Mesenchymal stem cell (in vitro differentiated cells and primary cell): ENCODE measurements at regions not wholly inside any gene's neighbourhood (a gene's known extent, or its start where the extent isn't known, plus 50 kb on each side); places are given as distances from the start of the nearest gene placed in this dataset.

Experiments
- DNase-seq: peaks from one replicate; pipeline ENCODE4 v3.0.0-alpha.2; 2013
- H2AFZ ChIP-seq: one replicate; pipeline ENCODE4 v1.6.1; 2013; ENCODE audit warnings: low read depth, mild to moderate bottlenecking, control low read depth, inconsistent platforms, low read length, moderate library complexity
- H2AK5ac ChIP-seq: 2 replicates; pipeline ENCODE4 v1.6.1; 2013; ENCODE audit warnings: low read length, moderate library complexity, mild to moderate bottlenecking, inconsistent platforms; ENCODE audit not compliant: severe bottlenecking
- H2BK120ac ChIP-seq: one replicate; pipeline ENCODE4 v1.6.1; 2013; ENCODE audit warnings: low read depth, mild to moderate bottlenecking, inconsistent platforms, low read length, moderate library complexity
- H2BK12ac ChIP-seq, 2 experiments: one replicate each; pipeline ENCODE4 v1.6.1; 2013; ENCODE audit warnings: inconsistent platforms in 2 of 2, low read length in 2 of 2, mild to moderate bottlenecking in 2 of 2, moderate library complexity in 2 of 2, control low read depth in 1 of 2
- H2BK15ac ChIP-seq: one replicate; pipeline ENCODE4 v1.6.1; 2013; ENCODE audit warnings: mild to moderate bottlenecking, low read depth, inconsistent platforms; ENCODE audit not compliant: poor library complexity, severe bottlenecking
- H2BK5ac ChIP-seq: 2 replicates; pipeline ENCODE4 v1.6.1; 2013; ENCODE audit warnings: low read depth, mild to moderate bottlenecking, low read length, control low read depth, inconsistent platforms; ENCODE audit not compliant: poor library complexity, severe bottlenecking
- H3K14ac ChIP-seq, 2 experiments: one replicate each; pipeline ENCODE4 v1.6.1; 2013; ENCODE audit warnings: inconsistent platforms in 2 of 2, low read length in 2 of 2, control low read depth in 1 of 2, mild to moderate bottlenecking in 1 of 2, moderate library complexity in 1 of 2
- H3K18ac ChIP-seq, 2 experiments: one replicate each; pipeline ENCODE4 v1.6.1; 2013; ENCODE audit warnings: inconsistent platforms in 2 of 2, low read length in 2 of 2, control low read depth in 1 of 2, low read depth in 1 of 2, mild to moderate bottlenecking in 1 of 2
- H3K23ac ChIP-seq, 2 experiments: one replicate each; pipeline ENCODE4 v1.6.1; 2013; ENCODE audit warnings: inconsistent platforms in 2 of 2, low read length in 2 of 2, mild to moderate bottlenecking in 2 of 2, moderate library complexity in 2 of 2, control low read depth in 1 of 2
- H3K27ac ChIP-seq: 2 replicates; pipeline ENCODE4 v1.5.1; 2013; ENCODE audit warnings: mild to moderate bottlenecking, moderate library complexity, low read length, control low read depth, inconsistent platforms; ENCODE audit not compliant: poor library complexity, severe bottlenecking
- H3K27me3 ChIP-seq, 2 experiments: 2 replicates each; pipeline versions ENCODE4 v1.6.1 to v1.7.0; 2013; ENCODE audit warnings: low read length in 2 of 2, mild to moderate bottlenecking in 2 of 2, moderate library complexity in 2 of 2, control low read depth in 1 of 2, inconsistent platforms in 1 of 2; ENCODE audit not compliant: control insufficient read depth in 1 of 2, insufficient read depth in 1 of 2
- H3K36me3 ChIP-seq, 2 experiments: 2 replicates each; pipeline versions ENCODE4 v1.6.1 to v1.7.0; 2013; ENCODE audit warnings: low read length in 2 of 2, control low read depth in 1 of 2, inconsistent platforms in 1 of 2, low read depth in 1 of 2, mild to moderate bottlenecking in 1 of 2; ENCODE audit not compliant: insufficient read depth in 2 of 2, control insufficient read depth in 1 of 2
- H3K4ac ChIP-seq, 2 experiments: one replicate each; pipeline ENCODE4 v1.6.1; 2013; ENCODE audit warnings: inconsistent platforms in 2 of 2, low read length in 2 of 2, mild to moderate bottlenecking in 2 of 2, moderate library complexity in 2 of 2, control low read depth in 1 of 2, low read depth in 1 of 2
- H3K4me1 ChIP-seq: 2 replicates; pipeline ENCODE4 v1.6.1; 2013; ENCODE audit warnings: low read depth, low read length, control low read depth; ENCODE audit not compliant: control insufficient read depth, insufficient read depth
- H3K4me2 ChIP-seq: 2 replicates; pipeline ENCODE4 v1.6.1; 2013; ENCODE audit warnings: low read length, mild to moderate bottlenecking, inconsistent platforms; ENCODE audit not compliant: poor library complexity, severe bottlenecking
- H3K4me3 ChIP-seq, 2 experiments: 2 replicates each; pipeline versions ENCODE4 v1.5.1 to v1.7.0; 2013; ENCODE audit warnings: low read length in 2 of 2, mild to moderate bottlenecking in 2 of 2, control low read depth in 1 of 2, low read depth in 1 of 2; ENCODE audit not compliant: insufficient read depth in 1 of 2
- H3K79me1 ChIP-seq: replicated peaks from 2 replicates; pipeline ENCODE4 v1.6.1; 2013; ENCODE audit warnings: mild to moderate bottlenecking, control low read depth, low read length, inconsistent platforms; ENCODE audit not compliant: poor library complexity, severe bottlenecking
- H3K9ac ChIP-seq: 2 replicates; pipeline ENCODE4 v1.7.0; 2013; ENCODE audit warnings: mild to moderate bottlenecking, low read length, moderate library complexity
- H3K9me3 ChIP-seq: 2 replicates; pipeline ENCODE4 v1.7.0; 2013; ENCODE audit warnings: mild to moderate bottlenecking, low read length; ENCODE audit not compliant: control insufficient read depth
- H4K8ac ChIP-seq: one replicate; pipeline ENCODE4 v1.6.1; 2013; ENCODE audit warnings: inconsistent platforms, mild to moderate bottlenecking, low read length, moderate library complexity
- H4K91ac ChIP-seq: one replicate; pipeline ENCODE4 v1.6.1; 2013; ENCODE audit warnings: mild to moderate bottlenecking, low read length, inconsistent platforms
- WGBS: methylation state at CpG from one replicate; pipeline ENCODE4 v1.1.7; 2013; ENCODE audit warnings: mixed read lengths; 5-methylcytosine and 5-hydroxymethylcytosine counted together

DNA sequence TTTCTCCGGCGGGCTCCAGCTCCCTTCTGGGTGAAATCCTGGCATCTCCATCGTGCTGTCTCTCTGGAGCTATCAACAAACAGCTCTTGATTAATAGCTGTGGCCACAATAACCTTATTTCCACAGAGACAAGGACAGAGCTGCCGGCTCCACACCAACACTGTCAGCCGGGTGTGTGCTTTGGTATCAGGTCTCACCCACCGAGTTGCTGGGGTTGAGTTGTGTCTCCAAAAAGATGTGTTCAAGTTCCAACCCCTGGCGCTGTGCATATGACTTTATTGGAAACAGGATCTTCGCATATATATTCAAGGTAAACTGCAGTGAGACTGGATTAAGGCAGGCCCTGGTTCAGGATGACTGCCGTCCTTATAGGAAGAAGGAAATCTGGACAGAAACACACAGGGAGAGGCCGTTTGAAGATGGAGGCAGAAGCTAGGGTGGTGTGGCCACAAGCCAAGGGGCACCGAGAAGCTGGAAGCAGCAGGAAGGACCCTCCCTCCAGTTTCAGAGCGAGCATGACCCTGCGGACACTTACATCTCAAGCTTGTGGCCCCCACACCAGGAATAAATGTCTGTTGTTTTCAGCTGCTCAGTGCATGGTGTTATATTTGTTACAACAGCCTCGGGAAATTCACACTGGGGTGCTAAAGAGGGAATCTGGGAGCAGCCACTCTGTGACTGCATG is 88.4 kb upstream of the TMPRSS2 start:
- 83% methylated on average over 14 of the region's 14 CpGs for WGBS
- peaks cover 25 to 73% of the 10 kb centered on the region in 2 experiments for H3K27me3 ChIP-seq
- H4K91ac ChIP-seq, result no peak overlapping the region
- no peak overlapping the region for H3K18ac ChIP-seq
- no peak overlapping the region for H3K14ac ChIP-seq
- no peak overlapping the region for H2BK120ac ChIP-seq
- H3K4me2 ChIP-seq, result no peak overlapping the region
- no peak overlapping the region for H3K9ac ChIP-seq
- peaks cover under 1% of the 10 kb centered on the region for H3K4me1 ChIP-seq
- no peak overlapping the region for H2AK5ac ChIP-seq
- no peak overlapping the region for H2BK15ac ChIP-seq
- no peaks in the 10 kb centered on the region for H3K9me3 ChIP-seq
- no peaks in the 10 kb centered on the region for H3K79me1 ChIP-seq
- no peak overlapping the region for H2BK12ac ChIP-seq
- no peak for DNase-seq
- H4K8ac ChIP-seq, result no peak overlapping the region
- no peak overlapping the region for H3K27ac ChIP-seq
- H3K23ac ChIP-seq, result no peak overlapping the region
- H2AFZ ChIP-seq, result no peak overlapping the region
- H2BK5ac ChIP-seq, result no peak overlapping the region
- no peaks in the 10 kb centered on the region for H3K36me3 ChIP-seq
- H3K4ac ChIP-seq, result no peak overlapping the region
- H3K4me3 ChIP-seq, result no peak overlapping the region

DNA sequence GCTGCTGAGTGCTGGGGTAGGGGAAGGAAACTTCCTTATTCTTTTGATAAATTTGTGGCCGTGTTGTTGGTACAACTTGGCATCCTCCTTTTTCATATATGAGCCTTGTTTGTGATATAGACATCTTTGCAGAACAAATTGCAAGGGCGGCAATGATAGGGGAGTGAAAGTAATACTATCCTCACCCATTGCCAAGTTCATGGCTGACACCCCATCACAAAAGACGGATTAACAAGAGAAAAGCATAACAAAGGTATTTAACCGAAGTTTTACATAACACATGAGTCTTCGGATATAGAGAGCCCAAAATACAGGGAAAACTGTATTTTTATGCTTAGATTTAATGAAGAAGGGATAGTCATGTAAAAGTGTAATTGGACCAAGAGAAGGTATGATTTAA is 86.3 kb upstream of the TMPRSS2 start:
- 42% methylated on average over 2 of the region's 5 CpGs for WGBS
- Histone ChIP-seq H3K4me2 (no peak overlapping the region), H2AK5ac (no peak overlapping the region), H3K9me3 (no peaks in the 10 kb centered on the region), H3K23ac (no peak overlapping the region), H3K18ac (no peak overlapping the region), H3K9ac (no peak overlapping the region), H3K4me3 (no peak overlapping the region), H3K27me3 (peaks cover 22 to 60% of the 10 kb centered on the region in 2 experiments), H3K27ac (no peak overlapping the region), H4K91ac (no peak overlapping the region), H2AFZ (no peak overlapping the region), H3K4me1 (no peaks in the 10 kb centered on the region), H2BK5ac (no peak overlapping the region), H2BK120ac (no peak overlapping the region), H3K4ac (no peak overlapping the region), H3K36me3 (no peaks in the 10 kb centered on the region), H3K14ac (no peak overlapping the region), H2BK15ac (no peak overlapping the region), H3K79me1 (no peaks in the 10 kb centered on the region), H2BK12ac (no peak overlapping the region), H4K8ac (no peak overlapping the region)
- DNase-seq, result no peak

GRCh38 chr21:41593760-41594138 is 85.8 kb upstream of the TMPRSS2 start:
- H4K91ac ChIP-seq, result no peak overlapping the region
- H2AK5ac ChIP-seq, result no peak overlapping the region
- no peaks in the 10 kb centered on the region for H3K4me1 ChIP-seq
- no peak overlapping the region for H3K23ac ChIP-seq
- WGBS, result 20% methylated on average over 1 of the region's 4 CpGs
- no peak overlapping the region for H3K27ac ChIP-seq
- no peaks in the 10 kb centered on the region for H3K36me3 ChIP-seq
- H2BK5ac ChIP-seq, result no peak overlapping the region
- peaks cover 25 to 55% of the 10 kb centered on the region in 2 experiments for H3K27me3 ChIP-seq
- H3K18ac ChIP-seq, result no peak overlapping the region
- H3K79me1 ChIP-seq, result no peaks in the 10 kb centered on the region
- H3K4me2 ChIP-seq, result no peak overlapping the region
- no peak overlapping the region for H3K9ac ChIP-seq
- H3K14ac ChIP-seq, result no peak overlapping the region
- H3K9me3 ChIP-seq, result no peaks in the 10 kb centered on the region
- H2BK12ac ChIP-seq, result no peak overlapping the region
- no peak for DNase-seq
- no peak overlapping the region for H2BK15ac ChIP-seq
- no peak overlapping the region for H2AFZ ChIP-seq
- no peak overlapping the region for H2BK120ac ChIP-seq
- H4K8ac ChIP-seq, result no peak overlapping the region
- no peak overlapping the region for H3K4me3 ChIP-seq
- no peak overlapping the region for H3K4ac ChIP-seq

GRCh38 chr21:41593051-41593759 is 85.2 kb upstream of the TMPRSS2 start:
- 76% methylated on average over 11 of the region's 12 CpGs for WGBS
- H3K4me2 ChIP-seq, result no peak overlapping the region

More at GRCh38 chr21:41593051-41593759, 85.2 kb upstream of the TMPRSS2 start:
- H4K91ac ChIP-seq, result no peak overlapping the region
- no peak overlapping the region for H3K9ac ChIP-seq
- no peak overlapping the region for H2BK5ac ChIP-seq
- H3K4me3 ChIP-seq, result no peak overlapping the region
- no peak overlapping the region for H3K27ac ChIP-seq
- H3K36me3 ChIP-seq, result no peaks in the 10 kb centered on the region
- H3K4me1 ChIP-seq, result no peaks in the 10 kb centered on the region
- no peak overlapping the region for H3K14ac ChIP-seq
- no peak overlapping the region for H2BK15ac ChIP-seq
- DNase-seq, result no peak
- H3K79me1 ChIP-seq, result no peaks in the 10 kb centered on the region
- no peak overlapping the region for H2BK120ac ChIP-seq
- peaks cover 25 to 49% of the 10 kb centered on the region in 2 experiments for H3K27me3 ChIP-seq
- H3K18ac ChIP-seq, result no peak overlapping the region
- H2BK12ac ChIP-seq, result no peak overlapping the region
- H3K9me3 ChIP-seq, result no peaks in the 10 kb centered on the region
- H4K8ac ChIP-seq, result no peak overlapping the region
- H3K4ac ChIP-seq, result no peak overlapping the region
- H3K23ac ChIP-seq, result no peak overlapping the region
- H2AFZ ChIP-seq, result no peak overlapping the region
- no peak overlapping the region for H2AK5ac ChIP-seq
